Mammary epithelial cell (primary cell): ENCODE measurements at regions not wholly inside any gene's neighbourhood (a gene's known extent, or its start where the extent isn't known, plus 50 kb on each side); places are given as distances from the start of the nearest gene placed in this dataset.

Experiments used
- CTCF ChIP-seq, 2 donors: IDR thresholded peaks in 1 of 2; conservative IDR thresholded peaks in 1 of 2; 2 replicates each; pipeline ENCODE4 v1.5.1; 2011 to 2012; ENCODE audit warnings: inconsistent platforms in 2 of 2, low read length in 2 of 2, mild to moderate bottlenecking in 2 of 2, control low read depth in 1 of 2, low read depth in 1 of 2; ENCODE audit not compliant: insufficient read depth in 1 of 2; ENCODE audit errors: extremely low read depth in 1 of 2
- EZH2 ChIP-seq: IDR thresholded peaks from 2 replicates; pipeline ENCODE4 v1.6.1; 2012; ENCODE audit warnings: low read length, inconsistent platforms, borderline replicate concordance

DNA sequence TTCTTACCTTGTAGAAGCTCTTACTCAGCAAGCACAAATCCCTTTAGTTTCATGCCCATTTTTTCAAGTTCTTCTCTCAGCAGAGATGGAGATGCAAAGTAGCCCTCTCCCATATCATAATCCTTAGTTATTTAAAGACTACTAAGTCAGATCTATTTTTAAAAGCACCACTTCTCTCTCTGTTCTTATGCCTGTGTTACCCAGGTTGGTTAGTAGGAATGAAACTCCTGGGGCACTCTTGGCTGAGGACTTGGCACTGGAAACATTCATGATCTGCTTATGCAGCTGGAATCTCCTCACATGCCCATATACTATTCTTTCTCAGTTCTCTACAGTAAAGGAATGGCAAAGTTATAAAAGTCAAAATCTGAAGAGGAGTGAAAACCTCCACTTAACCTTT is 51.9 kb upstream of the PPP2R5A start:
- no peak for TF ChIP-seq CTCF (conservative IDR thresholded peaks at IDR 0.05 in 1 of 2, IDR thresholded peaks at IDR 0.05 in 1 of 2; ENCODE audit: extremely low read depth in 1 of 2, insufficient read depth in 1 of 2, low read depth in 1 of 2, low read length in 2 of 2)
- TF ChIP-seq EZH2: no peak
